Activated CD8-positive, alpha-beta memory T cell treated with anti-CD3 and anti-CD28 coated beads for 48 hours (primary cell): ENCODE measurements at regions not wholly inside any gene's neighbourhood (a gene's known extent, or its start where the extent isn't known, plus 50 kb on each side); places are given as distances from the start of the nearest gene placed in this dataset.
"Not testable (repeated sequence)": the region's sequence is repeated elsewhere in the genome, so short reads cannot be mapped to it uniquely, and the experiment has no call there.

Experiments
- DNase-seq, 3 experiments: peaks; one replicate each; pipeline ENCODE4 v3.0.0-alpha.2; 2020; ENCODE audit warnings: low read depth in 2 of 3, low spot score in 2 of 3

GRCh38 chr4:14888790-14889572 lies 113.3 kb upstream of the CPEB2 start:
- DNase-seq = no peak

GRCh38 chr4:14892563-14892962 lies 109.7 kb upstream of the CPEB2 start:
- no peak for DNase-seq

GRCh38 chr4:14893713-14894112 lies 108.6 kb upstream of the CPEB2 start:
- DNase-seq = no peak

GRCh38 chr4:14894392-14895292 lies 107.6 kb upstream of the CPEB2 start:
- no peak for DNase-seq

GRCh38 chr4:14896656-14897175 lies 105.6 kb upstream of the CPEB2 start:
- DNase-seq = no peak

- DNase-seq = no peak
Observed at GRCh38 chr4:14897217-14897616, 105.1 kb upstream of the CPEB2 start.

GRCh38 chr4:14898989-14899388 lies 103.3 kb upstream of the CPEB2 start:
- no peak for DNase-seq

- DNase-seq = no peak
Observed at GRCh38 chr4:14902342-14902741, 99.9 kb upstream of the CPEB2 start.

- DNase-seq = no peak
Observed at GRCh38 chr4:14903321-14903720, 99.0 kb upstream of the CPEB2 start.

- DNase-seq = no peak
Observed at GRCh38 chr4:14906805-14907204, 95.5 kb upstream of the CPEB2 start.

GRCh38 chr4:14908635-14909034 lies 93.6 kb upstream of the CPEB2 start:
- DNase-seq = no peak

GRCh38 chr4:14910411-14910810 lies 91.9 kb upstream of the CPEB2 start:
- DNase-seq = no peak

GRCh38 chr4:14912426-14912825 lies 89.9 kb upstream of the CPEB2 start:
- no peak for DNase-seq

GRCh38 chr4:14915018-14915417 lies 87.3 kb upstream of the CPEB2 start:
- DNase-seq = no peak

GRCh38 chr4:14916554-14917297 lies 85.6 kb upstream of the CPEB2 start:
- DNase-seq = no peak

- no peak for DNase-seq
Observed at GRCh38 chr4:14917298-14917633, 85.0 kb upstream of the CPEB2 start.

- no peak for DNase-seq
Observed at GRCh38 chr4:14918336-14918735, 83.9 kb upstream of the CPEB2 start.

- no peak for DNase-seq
Observed at GRCh38 chr4:14919785-14920184, 82.5 kb upstream of the CPEB2 start.

- no peak for DNase-seq
Observed at GRCh38 chr4:14920237-14920636, 82.0 kb upstream of the CPEB2 start.

- DNase-seq = no peak
Observed at GRCh38 chr4:14920759-14921320, 81.4 kb upstream of the CPEB2 start.

- not testable (repeated sequence) for DNase-seq
Observed at GRCh38 chr4:14921781-14922180, 80.5 kb upstream of the CPEB2 start.
